ENCODE measurements at regions not wholly inside any gene's neighbourhood (a gene's known extent, or its start where the extent isn't known, plus 50 kb on each side); places are given as distances from the start of the nearest gene placed in this dataset.

- H3K9me3 Mint-ChIP-seq = no peaks in the 10 kb centered on the region
- TF ChIP-seq CTCF (conservative IDR thresholded peaks at IDR 0.05) = no peak
- no peak overlapping the region for H3K27ac Mint-ChIP-seq
- no peak overlapping the region for H3K4me3 Mint-ChIP-seq
- H3K36me3 Mint-ChIP-seq = no peaks in the 10 kb centered on the region
- H3K4me1 Mint-ChIP-seq (ENCODE audit: unreplicated experiment) = peaks cover 14% of the 10 kb centered on the region
- DNase-seq (ENCODE audit: extremely low spot score, unreplicated experiment) = no peak
- H3K27me3 Mint-ChIP-seq = peaks cover 8% of the 10 kb centered on the region
Observed at GRCh38 chr11:69944146-69944795, 125.1 kb upstream of the FGF3 start.

GRCh38 chr11:69945157-69945556 is 125.9 kb upstream of the FGF3 start:
- no peaks in the 10 kb centered on the region for H3K9me3 Mint-ChIP-seq
- TF ChIP-seq CTCF (conservative IDR thresholded peaks at IDR 0.05) = no peak
- H3K36me3 Mint-ChIP-seq = no peaks in the 10 kb centered on the region
- no peak overlapping the region for H3K4me3 Mint-ChIP-seq
- no peak overlapping the region for H3K27ac Mint-ChIP-seq
- peaks cover 12% of the 10 kb centered on the region for H3K4me1 Mint-ChIP-seq (ENCODE audit: unreplicated experiment)
- DNase-seq (ENCODE audit: extremely low spot score, unreplicated experiment) = no peak
- peaks cover 8% of the 10 kb centered on the region for H3K27me3 Mint-ChIP-seq

GRCh38 chr11:69947059-69947792 is 128.0 kb upstream of the FGF3 start:
- peak overlapping the region; percentile 97 for H3K27ac Mint-ChIP-seq
- peak overlapping the region; percentile 35 for H3K4me3 Mint-ChIP-seq

DNA sequence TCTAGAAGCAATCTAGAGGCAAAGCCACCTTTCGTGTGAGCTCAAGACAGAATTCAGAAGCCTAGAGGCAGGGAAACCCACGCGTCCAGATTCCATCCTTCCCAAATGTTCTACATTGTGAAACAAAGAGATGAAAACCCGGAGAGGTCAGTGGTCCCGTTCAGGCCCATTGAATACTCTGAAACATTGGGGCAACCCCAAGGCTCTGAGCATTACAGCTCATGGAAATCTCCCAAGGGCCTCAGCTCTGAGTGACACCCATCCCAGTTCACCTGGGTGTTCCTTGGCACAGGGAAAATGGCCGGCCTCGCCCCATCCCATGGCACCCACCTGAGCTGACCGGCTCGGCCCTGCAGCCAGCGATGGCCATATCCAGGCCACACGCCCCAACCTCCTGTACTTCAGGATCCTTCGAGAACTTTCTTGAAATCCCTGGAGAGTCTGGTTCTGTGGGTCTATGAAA is 128.6 kb upstream of the FGF3 start:
- DNase-seq (ENCODE audit: extremely low spot score, unreplicated experiment) = no peak
- H3K27ac Mint-ChIP-seq = peak overlapping the region; percentile 97
- H3K4me3 Mint-ChIP-seq = peak overlapping the region; percentile 35
- H3K4me1 Mint-ChIP-seq (ENCODE audit: unreplicated experiment) = peaks cover 11% of the 10 kb centered on the region
- no peak for TF ChIP-seq CTCF (conservative IDR thresholded peaks at IDR 0.05)
- no peaks in the 10 kb centered on the region for H3K9me3 Mint-ChIP-seq
- peaks cover 8% of the 10 kb centered on the region for H3K27me3 Mint-ChIP-seq
- no peaks in the 10 kb centered on the region for H3K36me3 Mint-ChIP-seq

More at GRCh38 chr11:69947059-69947792, 128.0 kb upstream of the FGF3 start:
- H3K36me3 Mint-ChIP-seq = no peaks in the 10 kb centered on the region
- peaks cover 8% of the 10 kb centered on the region for H3K4me1 Mint-ChIP-seq (ENCODE audit: unreplicated experiment)
- H3K9me3 Mint-ChIP-seq = no peaks in the 10 kb centered on the region
- H3K27me3 Mint-ChIP-seq = peaks cover 8% of the 10 kb centered on the region
- TF ChIP-seq CTCF (conservative IDR thresholded peaks at IDR 0.05) = no peak
- no peak for DNase-seq (ENCODE audit: extremely low spot score, unreplicated experiment)

DNA sequence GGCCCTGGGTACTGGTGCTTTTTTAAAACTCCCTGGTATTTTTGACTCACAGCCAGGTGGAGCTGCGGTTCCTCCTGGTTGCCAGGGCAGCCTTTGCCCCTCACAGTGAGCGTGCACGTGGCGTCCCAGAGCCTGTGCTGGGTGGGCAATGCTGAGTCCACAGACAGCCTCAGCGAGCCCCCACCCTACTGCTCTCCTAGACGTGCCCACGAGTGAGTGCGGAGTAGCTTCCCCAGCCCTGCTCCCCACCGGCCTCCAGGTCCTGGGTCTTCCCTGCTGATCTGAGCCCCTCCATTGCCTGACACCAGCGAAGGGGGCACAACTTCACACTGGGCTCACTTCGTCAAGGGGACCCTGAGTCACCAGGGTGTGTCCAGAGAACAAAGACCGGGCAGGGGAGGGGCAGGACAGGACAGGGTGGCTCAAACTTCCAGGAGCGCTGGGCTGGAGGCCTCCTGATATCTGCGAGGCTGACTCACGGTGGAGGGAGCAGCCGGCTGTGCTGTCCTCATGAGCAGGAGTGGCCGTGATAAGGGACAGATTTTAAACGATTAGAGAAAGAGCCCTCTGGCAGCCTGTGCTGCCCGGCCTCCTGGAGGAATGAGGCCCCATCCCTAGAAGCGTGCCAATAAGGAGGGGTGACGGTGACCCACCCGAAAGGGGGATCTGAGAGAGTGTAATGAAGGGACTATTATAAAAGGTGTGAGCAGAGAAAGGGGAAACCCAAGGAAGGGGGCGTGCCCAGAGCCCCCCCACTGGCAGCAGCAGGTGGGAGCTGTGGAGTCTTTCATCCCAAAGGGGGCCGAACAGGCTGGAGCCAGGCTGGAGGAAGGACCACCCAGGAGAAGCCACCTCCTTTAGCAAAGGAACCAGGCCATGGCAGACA is 129.3 kb upstream of the FGF3 start:
- TF ChIP-seq CTCF (conservative IDR thresholded peaks at IDR 0.05) = peak; percentile 26
- peak overlapping the region; percentile 72 for H3K4me3 Mint-ChIP-seq
- H3K27ac Mint-ChIP-seq = peak overlapping the region; percentile 97
- H3K9me3 Mint-ChIP-seq = no peaks in the 10 kb centered on the region
- no peak for DNase-seq (ENCODE audit: extremely low spot score, unreplicated experiment)
- peaks cover 16% of the 10 kb centered on the region for H3K4me1 Mint-ChIP-seq (ENCODE audit: unreplicated experiment)
- H3K36me3 Mint-ChIP-seq = no peaks in the 10 kb centered on the region
- peaks cover 13% of the 10 kb centered on the region for H3K27me3 Mint-ChIP-seq
